Panc1 (cell line): ENCODE measurements at regions not wholly inside any gene's neighbourhood (a gene's known extent, or its start where the extent isn't known, plus 50 kb on each side); places are given as distances from the start of the nearest gene placed in this dataset.

Source experiments
- ATAC-seq: fragments of 200-7000 bp; cut with Tn5 transposase; 2 replicates; pipeline ENCODE4 v1.9.1; 2020; ENCODE audit warnings: mild to moderate bottlenecking, moderate library complexity
- BruUV-seq: library from RNA; stranded (reverse); fragments of 400-500 nt; replicated peaks from 2 replicates; lab custom pipeline; 2021; lab: Mats Ljungman, UMichigan
- CTCF ChIA-PET: fragments of 300-600 bp; sonication (Branson Sonifier 250); formaldehyde crosslinking; loops from one replicate; lab custom pipeline; 2022; ENCODE audit warnings: antibody characterized with exemption; lab: Charles Lee
- POLR2A ChIA-PET: fragments of 300-600 bp; sonication (Branson Sonifier 250); formaldehyde crosslinking; loops from one replicate; lab custom pipeline; 2022; ENCODE audit warnings: antibody characterized with exemption; lab: Charles Lee
- DNase-seq: peaks from one replicate; pipeline ENCODE4 v3.0.0-alpha.2; 2010; ENCODE audit warnings: low read depth, low spot score
- H3K27ac ChIP-seq: 2 replicates; pipeline ENCODE4 v1.5.1; 2011; ENCODE audit warnings: mild to moderate bottlenecking, low read length, inconsistent platforms
- H3K27me3 ChIP-seq: fragments of 200-500 bp; sonication (Bioruptor generic); 2 replicates; pipeline ENCODE4 v1.6.0; 2014; ENCODE audit warnings: low read length, inconsistent platforms; ENCODE audit not compliant: control insufficient read depth, insufficient read depth
- H3K36me3 ChIP-seq: fragments of 200-500 bp; sonication (Bioruptor generic); 2 replicates; pipeline ENCODE4 v1.5.1; 2014; ENCODE audit warnings: inconsistent platforms, mild to moderate bottlenecking, low read length, moderate library complexity; ENCODE audit not compliant: control insufficient read depth, insufficient read depth
- H3K4me1 ChIP-seq: 2 replicates; pipeline ENCODE4 v1.5.1; 2011; ENCODE audit warnings: inconsistent platforms, mild to moderate bottlenecking, low read length, moderate library complexity; ENCODE audit not compliant: control insufficient read depth, insufficient read depth
- H3K4me3 ChIP-seq, 2 experiments: 2 replicates each; pipeline ENCODE4 v1.5.1; 2011 to 2012; ENCODE audit warnings: low read depth in 2 of 2, low read length in 2 of 2, mild to moderate bottlenecking in 2 of 2, inconsistent platforms in 1 of 2, moderate library complexity in 1 of 2
- H3K9me3 ChIP-seq: fragments of 200-500 bp; sonication (Bioruptor generic); 2 replicates; pipeline ENCODE4 v1.5.1; 2014; ENCODE audit warnings: low read depth, mild to moderate bottlenecking, inconsistent platforms, low read length, moderate library complexity; ENCODE audit not compliant: control insufficient read depth, insufficient read depth
- POLR2AphosphoS5 ChIP-seq: IDR thresholded peaks from 2 replicates; pipeline ENCODE4 v1.6.1; 2012; ENCODE audit warnings: mild to moderate bottlenecking, low read depth, low read length, moderate library complexity
- SIN3A ChIP-seq: IDR thresholded peaks from 2 replicates; pipeline ENCODE4 v1.6.1; 2012; ENCODE audit warnings: low read depth, mild to moderate bottlenecking, low read length, moderate library complexity, borderline replicate concordance; ENCODE audit not compliant: insufficient read depth
- TCF7L2 ChIP-seq: IDR thresholded peaks from 2 replicates; pipeline ENCODE4 v1.6.1; 2011; ENCODE audit warnings: mild to moderate bottlenecking, low read depth, low read length, inconsistent platforms
- in situ Hi-C: cut with HindIII; loops from 2 replicates; pipeline ENCODE4 v1.10.0; 2016; ENCODE audit warnings: low sequenced_read_pairs, low pct_unique_long_range_greater_than_20kb
- intact Hi-C: fragments of 100-400 bp; cut with micrococcal nuclease; formaldehyde crosslinking; loops from one replicate; pipeline ENCODE4 v1.10.0; 2022; ENCODE audit not compliant: unreplicated experiment
- TF ChIP-seq, protein P1 (sequence below): fragments of 450-650 bp; IDR thresholded peaks from 2 replicates; pipeline ENCODE4 v1.5.1; 2017; ENCODE audit warnings: mild to moderate bottlenecking
- TF ChIP-seq, protein P2 (sequence below), 2 experiments: IDR thresholded peaks; 2 replicates each; pipeline ENCODE4 v1.6.1; 2011 to 2012; ENCODE audit warnings: low read depth in 2 of 2, control low read depth in 1 of 2, low read length in 1 of 2, mild to moderate bottlenecking in 1 of 2, moderate library complexity in 1 of 2; ENCODE audit not compliant: insufficient read depth in 1 of 2

DNA sequence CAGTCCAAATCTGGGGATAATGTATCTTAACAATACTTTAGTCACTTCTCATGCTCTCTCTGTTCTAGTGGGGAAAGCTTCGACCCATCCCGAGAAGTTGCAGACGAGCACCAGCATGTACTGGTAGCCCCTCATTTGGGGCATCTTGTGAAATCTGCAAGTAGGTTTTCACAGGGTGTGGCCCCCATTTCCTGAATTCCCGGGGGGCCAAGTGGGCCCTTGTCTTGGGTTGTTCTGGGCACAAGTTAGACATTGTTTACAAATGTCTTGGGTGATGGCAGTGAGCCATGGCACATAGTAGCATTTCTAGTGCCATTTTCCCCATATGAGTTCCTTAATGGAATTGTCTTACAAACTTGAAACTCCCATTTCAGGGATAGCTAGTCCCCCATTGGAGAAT is 216.7 kb upstream of the KCND2 start:
- Histone ChIP-seq H3K27ac (no peak overlapping the region), H3K36me3 (no peaks in the 10 kb centered on the region), H3K9me3 (no peaks in the 10 kb centered on the region), H3K4me1 (no peaks in the 10 kb centered on the region), H3K4me3 (no peak overlapping the region), H3K27me3 (no peaks in the 10 kb centered on the region)
- DNase-seq (no peak), ATAC-seq (no peak)
- no TSS peak for BruUV-seq
- CTCF ChIA-PET = no interaction called here
- no peak for TF ChIP-seq POLR2AphosphoS5
- no peak for TF ChIP-seq TCF7L2
- TF ChIP-seq, protein P1, sequence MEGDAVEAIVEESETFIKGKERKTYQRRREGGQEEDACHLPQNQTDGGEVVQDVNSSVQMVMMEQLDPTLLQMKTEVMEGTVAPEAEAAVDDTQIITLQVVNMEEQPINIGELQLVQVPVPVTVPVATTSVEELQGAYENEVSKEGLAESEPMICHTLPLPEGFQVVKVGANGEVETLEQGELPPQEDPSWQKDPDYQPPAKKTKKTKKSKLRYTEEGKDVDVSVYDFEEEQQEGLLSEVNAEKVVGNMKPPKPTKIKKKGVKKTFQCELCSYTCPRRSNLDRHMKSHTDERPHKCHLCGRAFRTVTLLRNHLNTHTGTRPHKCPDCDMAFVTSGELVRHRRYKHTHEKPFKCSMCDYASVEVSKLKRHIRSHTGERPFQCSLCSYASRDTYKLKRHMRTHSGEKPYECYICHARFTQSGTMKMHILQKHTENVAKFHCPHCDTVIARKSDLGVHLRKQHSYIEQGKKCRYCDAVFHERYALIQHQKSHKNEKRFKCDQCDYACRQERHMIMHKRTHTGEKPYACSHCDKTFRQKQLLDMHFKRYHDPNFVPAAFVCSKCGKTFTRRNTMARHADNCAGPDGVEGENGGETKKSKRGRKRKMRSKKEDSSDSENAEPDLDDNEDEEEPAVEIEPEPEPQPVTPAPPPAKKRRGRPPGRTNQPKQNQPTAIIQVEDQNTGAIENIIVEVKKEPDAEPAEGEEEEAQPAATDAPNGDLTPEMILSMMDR = no peak
- in situ Hi-C loops (no loop called here), intact Hi-C loops (no loop called here)
- POLR2A ChIA-PET = no interaction called here

DNA sequence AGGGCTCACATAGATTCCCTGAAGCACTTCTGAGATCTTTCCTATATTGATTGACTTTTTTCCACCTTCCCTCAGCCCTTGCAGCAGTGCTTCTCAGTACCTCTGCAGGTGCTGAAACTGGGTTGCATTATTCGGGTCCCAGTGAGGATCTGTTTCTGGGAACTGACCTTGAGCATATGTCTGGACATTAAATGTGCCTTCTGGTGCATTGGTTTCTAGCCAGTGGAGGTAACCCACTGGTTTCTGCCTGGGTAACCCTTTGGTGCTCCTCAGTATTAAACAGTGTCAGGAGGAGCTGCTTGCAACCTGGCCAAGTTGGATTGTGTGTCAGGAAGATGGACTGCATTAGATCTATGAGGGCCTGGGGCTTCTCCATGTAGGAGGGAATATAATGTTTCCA is 213.3 kb upstream of the KCND2 start:
- no peak overlapping the region for H3K4me3 ChIP-seq
- H3K9me3 ChIP-seq = no peaks in the 10 kb centered on the region
- no peaks in the 10 kb centered on the region for H3K36me3 ChIP-seq
- TF ChIP-seq, protein P1 = no peak
- TF ChIP-seq POLR2AphosphoS5 (no peak), SIN3A (no peak), TCF7L2 (no peak)
- TF ChIP-seq, protein P2, sequence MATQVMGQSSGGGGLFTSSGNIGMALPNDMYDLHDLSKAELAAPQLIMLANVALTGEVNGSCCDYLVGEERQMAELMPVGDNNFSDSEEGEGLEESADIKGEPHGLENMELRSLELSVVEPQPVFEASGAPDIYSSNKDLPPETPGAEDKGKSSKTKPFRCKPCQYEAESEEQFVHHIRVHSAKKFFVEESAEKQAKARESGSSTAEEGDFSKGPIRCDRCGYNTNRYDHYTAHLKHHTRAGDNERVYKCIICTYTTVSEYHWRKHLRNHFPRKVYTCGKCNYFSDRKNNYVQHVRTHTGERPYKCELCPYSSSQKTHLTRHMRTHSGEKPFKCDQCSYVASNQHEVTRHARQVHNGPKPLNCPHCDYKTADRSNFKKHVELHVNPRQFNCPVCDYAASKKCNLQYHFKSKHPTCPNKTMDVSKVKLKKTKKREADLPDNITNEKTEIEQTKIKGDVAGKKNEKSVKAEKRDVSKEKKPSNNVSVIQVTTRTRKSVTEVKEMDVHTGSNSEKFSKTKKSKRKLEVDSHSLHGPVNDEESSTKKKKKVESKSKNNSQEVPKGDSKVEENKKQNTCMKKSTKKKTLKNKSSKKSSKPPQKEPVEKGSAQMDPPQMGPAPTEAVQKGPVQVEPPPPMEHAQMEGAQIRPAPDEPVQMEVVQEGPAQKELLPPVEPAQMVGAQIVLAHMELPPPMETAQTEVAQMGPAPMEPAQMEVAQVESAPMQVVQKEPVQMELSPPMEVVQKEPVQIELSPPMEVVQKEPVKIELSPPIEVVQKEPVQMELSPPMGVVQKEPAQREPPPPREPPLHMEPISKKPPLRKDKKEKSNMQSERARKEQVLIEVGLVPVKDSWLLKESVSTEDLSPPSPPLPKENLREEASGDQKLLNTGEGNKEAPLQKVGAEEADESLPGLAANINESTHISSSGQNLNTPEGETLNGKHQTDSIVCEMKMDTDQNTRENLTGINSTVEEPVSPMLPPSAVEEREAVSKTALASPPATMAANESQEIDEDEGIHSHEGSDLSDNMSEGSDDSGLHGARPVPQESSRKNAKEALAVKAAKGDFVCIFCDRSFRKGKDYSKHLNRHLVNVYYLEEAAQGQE (IDR thresholded peaks at IDR 0.05; ENCODE audit: insufficient read depth in 1 of 2, low read depth in 2 of 2, low read length in 1 of 2) = no peak
- in situ Hi-C loops (no loop called here), intact Hi-C loops (no loop called here)
- no peak overlapping the region for H3K27ac ChIP-seq
- no peaks in the 10 kb centered on the region for H3K4me1 ChIP-seq
- no peaks in the 10 kb centered on the region for H3K27me3 ChIP-seq
- POLR2A ChIA-PET = no interaction called here
- no peak for DNase-seq
- CTCF ChIA-PET = no interaction called here
- no peak for ATAC-seq
- BruUV-seq = no TSS peak

DNA sequence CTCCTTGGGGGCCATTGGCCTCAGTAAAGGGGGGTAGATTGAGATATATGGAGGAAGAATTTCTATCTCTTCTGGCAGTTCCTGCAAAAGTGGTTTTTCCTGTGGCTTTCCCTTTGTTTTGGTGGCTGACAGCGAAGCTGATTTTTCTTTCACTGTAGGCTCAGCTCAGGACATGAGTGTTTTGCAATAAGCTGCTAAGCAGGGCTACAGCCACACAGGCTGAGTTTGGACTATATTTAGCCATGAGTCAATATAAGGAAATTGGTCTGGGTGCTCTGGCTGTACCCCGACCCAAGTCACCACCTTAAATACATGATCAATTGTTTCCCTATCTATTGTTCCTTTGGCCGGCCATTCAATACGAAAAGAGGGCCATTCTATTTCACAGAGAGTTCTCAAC is 212.7 kb upstream of the KCND2 start:
- TF ChIP-seq TCF7L2 = no peak
- ATAC-seq = no peak
- CTCF ChIA-PET = no interaction called here

More for the DNA sequence above, 212.7 kb upstream of the KCND2 start:
- BruUV-seq = no TSS peak
- Histone ChIP-seq H3K9me3 (no peaks in the 10 kb centered on the region), H3K27ac (no peak overlapping the region), H3K4me1 (no peaks in the 10 kb centered on the region), H3K4me3 (no peak overlapping the region), H3K36me3 (no peaks in the 10 kb centered on the region), H3K27me3 (no peaks in the 10 kb centered on the region)
- POLR2A ChIA-PET = no interaction called here
- intact Hi-C loops (no loop called here), in situ Hi-C loops (no loop called here)
- DNase-seq = no peak
